ENCODE measurements at regions not wholly inside any gene's neighbourhood (a gene's known extent, or its start where the extent isn't known, plus 50 kb on each side); places are given as distances from the start of the nearest gene placed in this dataset.

DNA sequence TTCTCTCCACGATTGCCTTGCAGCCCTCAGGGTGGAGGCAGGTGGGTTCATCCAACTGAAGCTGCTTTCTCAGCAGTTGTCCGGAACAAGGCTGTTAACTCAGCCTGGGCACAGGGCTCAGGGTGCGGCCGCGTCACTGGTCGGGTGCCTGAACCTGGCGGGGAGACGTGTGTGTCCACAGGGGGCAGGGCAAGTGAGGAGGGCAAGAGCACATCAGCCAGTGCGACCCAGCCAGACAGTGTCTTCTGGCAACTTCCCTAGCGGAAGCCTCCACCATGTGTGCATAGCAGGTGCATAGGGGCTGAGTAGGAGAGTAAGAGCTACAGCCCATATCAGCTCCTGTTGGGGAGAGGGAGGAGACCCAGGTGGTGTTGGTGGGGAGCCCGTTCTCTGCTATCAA lies 150.4 kb upstream of the THRB start:
- H3K4me3 Mint-ChIP-seq: no peak overlapping the region

DNA sequence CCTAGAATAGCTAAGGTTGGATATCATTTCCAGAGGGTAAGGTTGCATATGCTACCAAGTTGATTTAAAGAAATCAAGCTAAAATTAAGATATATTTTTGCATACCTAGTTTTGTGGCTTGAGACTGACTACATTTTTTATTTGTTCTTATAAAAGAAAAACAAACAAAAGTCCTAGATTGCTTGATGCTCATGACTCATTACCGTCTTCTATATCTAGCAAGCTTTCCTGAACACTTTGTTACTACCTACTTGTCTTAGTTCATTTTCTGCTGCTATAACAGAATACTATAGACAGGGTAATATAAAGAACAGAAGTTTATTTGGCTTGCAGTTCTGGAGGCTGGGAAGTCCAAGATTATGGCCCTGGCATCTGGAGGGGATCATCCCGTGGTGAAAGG lies 152.1 kb upstream of the THRB start:
- Mint-ChIP-seq H3K36me3 (ENCODE audit: low read depth) (no peaks in the 10 kb centered on the region), H3K27me3 (ENCODE audit: insufficient read depth) (no peaks in the 10 kb centered on the region; the same call in 1 of the 2 replicates), H3K27ac (no peak overlapping the region), H3K9me3 (peaks cover 20% of the 10 kb centered on the region), H3K4me1 (ENCODE audit: low read depth) (no peaks in the 10 kb centered on the region), H3K4me3 (no peak overlapping the region)
- TF ChIP-seq, protein P1, sequence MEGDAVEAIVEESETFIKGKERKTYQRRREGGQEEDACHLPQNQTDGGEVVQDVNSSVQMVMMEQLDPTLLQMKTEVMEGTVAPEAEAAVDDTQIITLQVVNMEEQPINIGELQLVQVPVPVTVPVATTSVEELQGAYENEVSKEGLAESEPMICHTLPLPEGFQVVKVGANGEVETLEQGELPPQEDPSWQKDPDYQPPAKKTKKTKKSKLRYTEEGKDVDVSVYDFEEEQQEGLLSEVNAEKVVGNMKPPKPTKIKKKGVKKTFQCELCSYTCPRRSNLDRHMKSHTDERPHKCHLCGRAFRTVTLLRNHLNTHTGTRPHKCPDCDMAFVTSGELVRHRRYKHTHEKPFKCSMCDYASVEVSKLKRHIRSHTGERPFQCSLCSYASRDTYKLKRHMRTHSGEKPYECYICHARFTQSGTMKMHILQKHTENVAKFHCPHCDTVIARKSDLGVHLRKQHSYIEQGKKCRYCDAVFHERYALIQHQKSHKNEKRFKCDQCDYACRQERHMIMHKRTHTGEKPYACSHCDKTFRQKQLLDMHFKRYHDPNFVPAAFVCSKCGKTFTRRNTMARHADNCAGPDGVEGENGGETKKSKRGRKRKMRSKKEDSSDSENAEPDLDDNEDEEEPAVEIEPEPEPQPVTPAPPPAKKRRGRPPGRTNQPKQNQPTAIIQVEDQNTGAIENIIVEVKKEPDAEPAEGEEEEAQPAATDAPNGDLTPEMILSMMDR (IDR thresholded peaks at IDR 0.05): no peak
- no peak for DNase-seq

More for the DNA sequence above, 150.4 kb upstream of the THRB start:
- H3K27ac Mint-ChIP-seq: no peak overlapping the region
- no peak for DNase-seq
- no peaks in the 10 kb centered on the region; the same call in 1 of the 2 replicates for H3K27me3 Mint-ChIP-seq (ENCODE audit: insufficient read depth)
- no peaks in the 10 kb centered on the region for H3K4me1 Mint-ChIP-seq (ENCODE audit: low read depth)
- TF ChIP-seq, protein P1 (IDR thresholded peaks at IDR 0.05): no peak
- H3K9me3 Mint-ChIP-seq: peaks cover 20% of the 10 kb centered on the region
- H3K36me3 Mint-ChIP-seq (ENCODE audit: low read depth): no peaks in the 10 kb centered on the region

DNA sequence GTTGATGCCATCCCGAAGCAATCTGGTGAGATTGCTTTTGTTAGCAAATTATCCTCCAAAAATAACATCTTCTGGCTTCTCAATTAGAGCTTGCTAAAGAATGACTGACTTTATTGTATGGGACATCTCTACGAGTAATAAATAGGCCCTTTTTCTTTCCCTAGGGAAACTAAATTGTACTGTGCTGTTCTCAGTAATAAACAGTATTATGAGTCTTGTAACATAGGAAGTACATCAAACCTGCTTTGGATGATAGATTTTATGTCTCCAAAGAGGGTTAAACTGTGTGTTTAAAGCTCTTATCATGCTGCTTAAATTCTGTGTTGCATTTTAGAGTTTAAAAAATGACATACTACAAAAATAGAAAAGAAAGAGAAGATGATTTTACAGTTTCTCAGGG lies 153.4 kb upstream of the THRB start:
- Mint-ChIP-seq H3K27ac (no peak overlapping the region), H3K36me3 (ENCODE audit: low read depth) (no peaks in the 10 kb centered on the region), H3K4me3 (no peak overlapping the region), H3K27me3 (ENCODE audit: insufficient read depth) (no peaks in the 10 kb centered on the region; the same call in 1 of the 2 replicates), H3K4me1 (ENCODE audit: low read depth) (no peaks in the 10 kb centered on the region), H3K9me3 (peaks cover 20% of the 10 kb centered on the region)
- TF ChIP-seq, protein P1 (IDR thresholded peaks at IDR 0.05): no peak
- DNase-seq: no peak

DNA sequence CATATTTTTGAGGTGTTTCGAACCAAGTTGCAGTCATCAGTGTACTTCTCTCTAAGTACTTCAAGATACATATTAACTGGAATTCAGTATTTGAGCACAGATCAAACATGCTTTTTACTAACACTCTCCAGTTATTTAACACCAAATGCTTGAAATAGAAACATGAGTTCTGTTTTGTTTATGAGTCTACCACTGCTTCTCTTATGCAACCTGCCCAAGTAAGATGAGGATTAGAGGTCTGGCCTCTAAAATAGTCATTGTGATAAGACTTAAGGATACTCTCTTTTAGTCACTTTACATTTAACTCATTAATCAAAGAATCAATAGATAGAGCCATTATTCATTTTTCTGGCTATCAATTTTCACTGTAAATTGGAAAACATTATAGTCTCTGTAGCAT lies 156.2 kb upstream of the THRB start:
- Mint-ChIP-seq H3K27ac (no peak overlapping the region), H3K9me3 (peaks cover 4% of the 10 kb centered on the region), H3K36me3 (ENCODE audit: low read depth) (no peaks in the 10 kb centered on the region), H3K4me1 (ENCODE audit: low read depth) (no peaks in the 10 kb centered on the region), H3K27me3 (ENCODE audit: insufficient read depth) (no peaks in the 10 kb centered on the region), H3K4me3 (no peak overlapping the region)
- no peak for DNase-seq
- TF ChIP-seq, protein P1 (IDR thresholded peaks at IDR 0.05): no peak

DNA sequence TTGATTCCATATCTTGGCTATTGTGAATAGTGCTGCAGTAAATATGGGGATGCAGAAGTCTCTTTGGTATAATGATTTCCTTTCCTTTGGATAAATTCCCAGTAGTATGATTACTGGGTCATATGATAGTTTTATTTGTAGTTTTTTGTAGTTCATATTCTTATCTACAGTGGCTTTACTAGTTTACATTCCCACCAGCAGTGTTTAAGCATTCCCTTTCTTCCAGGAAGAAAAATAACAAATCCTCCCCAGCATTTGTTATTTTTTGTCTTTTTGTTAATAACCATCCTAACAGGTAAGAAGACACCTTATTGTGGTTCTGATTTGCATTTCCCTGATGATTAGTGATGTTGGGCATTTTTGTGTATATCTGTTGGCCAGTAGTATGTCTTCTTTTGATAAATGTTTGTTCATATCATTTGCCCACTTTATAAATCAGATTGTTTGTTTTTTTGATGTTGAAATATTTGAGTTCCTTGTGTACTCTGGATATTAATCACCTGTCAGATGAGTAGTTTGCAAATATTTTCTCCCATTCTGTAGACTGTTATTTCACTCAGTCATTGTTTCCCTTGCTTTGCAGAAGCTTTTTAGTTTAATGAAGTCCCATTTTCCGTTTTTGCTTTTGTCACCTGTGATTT lies 163.3 kb upstream of the THRB start:
- no peak overlapping the region for H3K27ac Mint-ChIP-seq
- no peaks in the 10 kb centered on the region for H3K4me1 Mint-ChIP-seq (ENCODE audit: low read depth)
- no peaks in the 10 kb centered on the region for H3K27me3 Mint-ChIP-seq (ENCODE audit: insufficient read depth)
- no peaks in the 10 kb centered on the region for H3K36me3 Mint-ChIP-seq (ENCODE audit: low read depth)
- no peaks in the 10 kb centered on the region; the same call in 1 of the 2 replicates for H3K9me3 Mint-ChIP-seq
- no peak for DNase-seq
- TF ChIP-seq, protein P1 (IDR thresholded peaks at IDR 0.05): no peak
- H3K4me3 Mint-ChIP-seq: no peak overlapping the region

Measured in HFFc6 (cell line).